ENCODE measurements at regions not wholly inside any gene's neighbourhood (a gene's known extent, or its start where the extent isn't known, plus 50 kb on each side); places are given as distances from the start of the nearest gene placed in this dataset.

DNA sequence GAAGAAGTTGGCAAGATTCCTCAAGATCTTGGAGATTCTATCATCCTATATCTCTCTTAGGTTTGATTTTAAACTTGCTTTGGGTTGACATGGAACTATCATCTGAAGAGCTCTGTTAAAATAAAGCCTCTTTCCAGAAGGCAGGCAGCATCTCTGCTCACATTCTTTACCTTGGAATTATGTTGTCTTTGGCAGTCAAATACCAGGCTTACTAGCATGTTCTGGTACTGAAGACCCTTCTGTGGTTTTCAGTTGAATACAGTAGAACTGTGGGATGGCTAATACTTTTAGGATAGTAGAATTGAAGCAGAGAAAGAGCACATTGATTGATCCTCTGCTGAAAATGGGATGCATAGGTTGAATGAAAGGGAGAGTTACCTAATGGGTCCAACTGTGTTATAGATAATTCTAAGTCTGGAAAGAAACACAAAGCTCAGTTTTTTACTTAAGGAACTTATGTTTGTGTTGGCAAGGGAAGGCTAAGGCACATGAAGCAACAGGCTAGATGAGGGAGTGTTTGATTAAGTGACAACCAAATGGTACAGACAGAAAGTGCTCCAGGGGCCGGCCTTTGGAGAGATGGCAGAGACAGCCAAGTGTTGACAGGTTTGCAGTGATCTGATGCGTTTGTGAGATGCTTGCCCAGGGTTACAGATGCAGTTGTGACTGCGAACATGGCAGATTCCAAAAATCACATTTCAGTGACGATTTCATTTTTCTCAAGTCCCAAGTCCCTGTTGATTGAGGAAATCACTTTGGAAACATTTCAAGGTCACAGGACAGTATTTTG is 397.9 kb downstream of the MEIS1 start:
- Histone ChIP-seq H2BK12ac (ENCODE audit: insufficient read length, low read depth, low read length) (no peak overlapping the region), H3K79me1 (ENCODE audit: insufficient read depth, low read depth, low read length, poor library complexity, severe bottlenecking) (no peaks in the 10 kb centered on the region), H3K23ac (ENCODE audit: insufficient read length, low read depth, low read length) (no peak overlapping the region), H3K27me3 (ENCODE audit: insufficient read depth, low read length) (no peaks in the 10 kb centered on the region), H2BK20ac (ENCODE audit: low read depth, low read length, poor library complexity, severe bottlenecking) (no peak overlapping the region), H3K9me3 (ENCODE audit: control insufficient read depth, low read depth, low read length) (no peaks in the 10 kb centered on the region), H4K91ac (ENCODE audit: insufficient read length, low read depth, low read length) (no peak overlapping the region), H3T11ph (ENCODE audit: low read length) (no peak overlapping the region), H3K18ac (ENCODE audit: insufficient read length, low read depth, low read length) (no peak overlapping the region), H3K27ac (ENCODE audit: insufficient read length, low read depth, low read length) (no peak overlapping the region), H2BK15ac (ENCODE audit: low read depth, low read length) (no peak overlapping the region), H3K4me1 (ENCODE audit: insufficient read depth, low read length) (no peaks in the 10 kb centered on the region), H3K9ac (ENCODE audit: extremely low read depth, insufficient read length, low read length) (no peak overlapping the region), H2AK5ac (ENCODE audit: insufficient read length, low read length) (no peak overlapping the region), H2BK5ac (ENCODE audit: insufficient read length, low read length) (no peak overlapping the region), H2BK120ac (ENCODE audit: low read depth, low read length, poor library complexity, severe bottlenecking) (no peak overlapping the region), H3K4me2 (ENCODE audit: insufficient read depth, insufficient read length, low read length) (no peak overlapping the region), H4K5ac (ENCODE audit: insufficient read length, low read depth, low read length) (no peak overlapping the region), H4K8ac (replicated peaks; ENCODE audit: insufficient read length, low read depth, low read length) (no peak overlapping the region), H3K23me2 (ENCODE audit: insufficient read length, low read depth, low read length, poor library complexity, severe bottlenecking) (no peaks in the 10 kb centered on the region), H2AFZ (ENCODE audit: low read length) (no peak overlapping the region), H3K79me2 (ENCODE audit: insufficient read depth, low read length) (no peaks in the 10 kb centered on the region), H4K20me1 (ENCODE audit: control insufficient read depth, insufficient read depth, insufficient read length) (no peaks in the 10 kb centered on the region), H3K4ac (ENCODE audit: low read depth, low read length) (no peak overlapping the region), H3K14ac (ENCODE audit: insufficient read depth, low read length) (no peak overlapping the region), H3K56ac (ENCODE audit: insufficient read length, low read depth, low read length) (no peak overlapping the region)
- DNase-seq, result no peak
- TF ChIP-seq, protein P1, sequence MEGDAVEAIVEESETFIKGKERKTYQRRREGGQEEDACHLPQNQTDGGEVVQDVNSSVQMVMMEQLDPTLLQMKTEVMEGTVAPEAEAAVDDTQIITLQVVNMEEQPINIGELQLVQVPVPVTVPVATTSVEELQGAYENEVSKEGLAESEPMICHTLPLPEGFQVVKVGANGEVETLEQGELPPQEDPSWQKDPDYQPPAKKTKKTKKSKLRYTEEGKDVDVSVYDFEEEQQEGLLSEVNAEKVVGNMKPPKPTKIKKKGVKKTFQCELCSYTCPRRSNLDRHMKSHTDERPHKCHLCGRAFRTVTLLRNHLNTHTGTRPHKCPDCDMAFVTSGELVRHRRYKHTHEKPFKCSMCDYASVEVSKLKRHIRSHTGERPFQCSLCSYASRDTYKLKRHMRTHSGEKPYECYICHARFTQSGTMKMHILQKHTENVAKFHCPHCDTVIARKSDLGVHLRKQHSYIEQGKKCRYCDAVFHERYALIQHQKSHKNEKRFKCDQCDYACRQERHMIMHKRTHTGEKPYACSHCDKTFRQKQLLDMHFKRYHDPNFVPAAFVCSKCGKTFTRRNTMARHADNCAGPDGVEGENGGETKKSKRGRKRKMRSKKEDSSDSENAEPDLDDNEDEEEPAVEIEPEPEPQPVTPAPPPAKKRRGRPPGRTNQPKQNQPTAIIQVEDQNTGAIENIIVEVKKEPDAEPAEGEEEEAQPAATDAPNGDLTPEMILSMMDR (conservative IDR thresholded peaks at IDR 0.05), result no peak
- Mint-ChIP-seq H3K4me3 (no peak overlapping the region), H3K36me3 (ENCODE audit: insufficient read depth in 1 of 3, low read depth in 3 of 3) (no peaks in the 10 kb centered on the region), H3K27me3 (ENCODE audit: low read depth) (peaks cover 1% of the 10 kb centered on the region; the same call in 1 of the 2 replicates), H3K9me3 (no peaks in the 10 kb centered on the region), H3K4me1 (no peaks in the 10 kb centered on the region; a peak in 1 of 4 replicates), H3K27ac (no peak overlapping the region)
- WGBS (ENCODE audit: extremely low coverage, insufficient read length, low lambda C conversion rate), result no CpG with 5 or more reads among the region's 4 CpGs

Data from H9 (cell line).